SK-N-SH treated with all-trans-retinoic acid at 6 μM for 48 hours (cell line): ENCODE measurements at regions not wholly inside any gene's neighbourhood (a gene's known extent, or its start where the extent isn't known, plus 50 kb on each side); places are given as distances from the start of the nearest gene placed in this dataset.

Source experiments
- ATAC-seq: fragments of 200-7000 bp; cut with Tn5 transposase; 3 replicates; pipeline ENCODE4 v1.9.1; 2020; ENCODE audit warnings: mild to moderate bottlenecking, moderate library complexity
- BACH2 ChIP-seq: fragments of 250-450 bp; sonication (Bioruptor Pico); IDR thresholded peaks from 2 replicates; pipeline ENCODE4 v1.9.0; 2021; ENCODE audit warnings: mild to moderate bottlenecking, borderline replicate concordance
- CSDC2 ChIP-seq: fragments of 250-450 bp; sonication (Bioruptor Pico); IDR thresholded peaks from 2 replicates; pipeline ENCODE4 v1.5.0; 2020; ENCODE audit warnings: mild to moderate bottlenecking, moderate library complexity
- ESRRG ChIP-seq: fragments of 250-450 bp; sonication (Bioruptor Pico); IDR thresholded peaks from 2 replicates; pipeline ENCODE4 v1.6.1; 2021; ENCODE audit warnings: mild to moderate bottlenecking
- GLIS3 ChIP-seq: fragments of 250-450 bp; sonication (Bioruptor Pico); IDR thresholded peaks from 2 replicates; pipeline ENCODE4 v1.5.0; 2020; ENCODE audit warnings: mild to moderate bottlenecking, moderate library complexity
- ISL1 ChIP-seq: fragments of 250-450 bp; sonication (Bioruptor Pico); IDR thresholded peaks from 2 replicates; pipeline ENCODE4 v2.1.2; 2022; ENCODE audit warnings: mild to moderate bottlenecking, moderate library complexity
- OSR1 ChIP-seq: fragments of 250-450 bp; sonication (Bioruptor Pico); IDR thresholded peaks from 2 replicates; pipeline ENCODE4 v1.8.0; 2022; ENCODE audit warnings: moderate library complexity, mild to moderate bottlenecking, inconsistent platforms
- POU6F1 ChIP-seq: fragments of 250-450 bp; sonication (Bioruptor Pico); IDR thresholded peaks from 2 replicates; pipeline ENCODE4 v1.8.0; 2021; ENCODE audit warnings: low read depth, mild to moderate bottlenecking, moderate library complexity, borderline replicate concordance
- PPARA ChIP-seq: fragments of 250-450 bp; sonication (Bioruptor Pico); IDR thresholded peaks from 2 replicates; pipeline ENCODE4 v1.5.0; 2020; ENCODE audit warnings: mild to moderate bottlenecking, borderline replicate concordance
- RARB ChIP-seq: fragments of 250-450 bp; sonication (Bioruptor Pico); IDR thresholded peaks from 2 replicates; pipeline ENCODE4 v1.8.0; 2021; ENCODE audit warnings: mild to moderate bottlenecking, moderate library complexity
- SNAI2 ChIP-seq: fragments of 250-450 bp; sonication (Bioruptor Pico); IDR thresholded peaks from 2 replicates; pipeline ENCODE4 v1.5.0; 2020; ENCODE audit warnings: mild to moderate bottlenecking, moderate library complexity
- TOX ChIP-seq: fragments of 250-450 bp; sonication (Bioruptor Pico); IDR thresholded peaks from 2 replicates; pipeline ENCODE4 v1.8.0; 2021; ENCODE audit warnings: mild to moderate bottlenecking, moderate library complexity, borderline replicate concordance
- ZC3H10 ChIP-seq: fragments of 250-450 bp; sonication (Bioruptor Pico); IDR thresholded peaks from 2 replicates; pipeline ENCODE4 v1.5.1; 2021; ENCODE audit warnings: mild to moderate bottlenecking, moderate library complexity
- ZFP3 ChIP-seq: fragments of 250-450 bp; sonication (Bioruptor Pico); IDR thresholded peaks from 2 replicates; pipeline ENCODE4 v1.5.0; 2020; ENCODE audit warnings: mild to moderate bottlenecking, moderate library complexity
- ZNF70 ChIP-seq: fragments of 450-650 bp; formaldehyde crosslinking; IDR thresholded peaks from 2 replicates; pipeline ENCODE4 v1.5.0; 2020; ENCODE audit warnings: mild to moderate bottlenecking, moderate library complexity
- ZNF8 ChIP-seq: fragments of 450-650 bp; formaldehyde crosslinking; IDR thresholded peaks from 2 replicates; pipeline ENCODE4 v1.5.0; 2020; ENCODE audit warnings: mild to moderate bottlenecking, moderate library complexity
- TF ChIP-seq, protein P1 (sequence below): fragments of 250-450 bp; sonication (Bioruptor Pico); IDR thresholded peaks from 2 replicates; pipeline ENCODE4 v1.8.0; 2020; ENCODE audit warnings: mild to moderate bottlenecking, moderate library complexity, borderline replicate concordance
- TF ChIP-seq, protein P2 (sequence below): fragments of 250-450 bp; sonication (Bioruptor Pico); IDR thresholded peaks from 2 replicates; pipeline ENCODE4 v1.5.1; 2021; ENCODE audit warnings: mild to moderate bottlenecking, moderate library complexity
- TF ChIP-seq, protein P3 (sequence below): fragments of 250-450 bp; sonication (Bioruptor Pico); IDR thresholded peaks from 2 replicates; pipeline ENCODE4 v1.5.1; 2020; ENCODE audit warnings: low read depth, mild to moderate bottlenecking, moderate library complexity

DNA sequence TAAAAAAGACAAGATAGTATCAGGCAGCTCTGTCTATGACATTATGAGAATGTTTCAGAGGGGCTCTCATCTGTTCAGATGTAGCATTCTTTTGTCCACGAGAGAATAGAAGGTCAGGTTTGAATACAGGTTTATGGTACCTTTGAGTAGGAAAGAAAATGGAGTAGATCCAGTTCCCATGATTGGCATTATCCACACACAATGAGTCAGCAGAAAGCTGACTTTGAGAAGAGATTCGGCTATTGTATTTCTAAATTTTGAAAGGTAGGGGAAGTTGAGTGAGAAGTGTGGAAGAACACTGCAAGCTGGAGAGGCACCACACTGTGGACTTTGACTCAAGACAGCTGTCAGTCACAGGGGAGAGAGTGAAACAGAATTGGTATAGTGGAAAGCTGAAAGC, 135.4 kb downstream of the SYT10 start (continued):
- TF ChIP-seq OSR1 = no peak
- TF ChIP-seq, protein P1, sequence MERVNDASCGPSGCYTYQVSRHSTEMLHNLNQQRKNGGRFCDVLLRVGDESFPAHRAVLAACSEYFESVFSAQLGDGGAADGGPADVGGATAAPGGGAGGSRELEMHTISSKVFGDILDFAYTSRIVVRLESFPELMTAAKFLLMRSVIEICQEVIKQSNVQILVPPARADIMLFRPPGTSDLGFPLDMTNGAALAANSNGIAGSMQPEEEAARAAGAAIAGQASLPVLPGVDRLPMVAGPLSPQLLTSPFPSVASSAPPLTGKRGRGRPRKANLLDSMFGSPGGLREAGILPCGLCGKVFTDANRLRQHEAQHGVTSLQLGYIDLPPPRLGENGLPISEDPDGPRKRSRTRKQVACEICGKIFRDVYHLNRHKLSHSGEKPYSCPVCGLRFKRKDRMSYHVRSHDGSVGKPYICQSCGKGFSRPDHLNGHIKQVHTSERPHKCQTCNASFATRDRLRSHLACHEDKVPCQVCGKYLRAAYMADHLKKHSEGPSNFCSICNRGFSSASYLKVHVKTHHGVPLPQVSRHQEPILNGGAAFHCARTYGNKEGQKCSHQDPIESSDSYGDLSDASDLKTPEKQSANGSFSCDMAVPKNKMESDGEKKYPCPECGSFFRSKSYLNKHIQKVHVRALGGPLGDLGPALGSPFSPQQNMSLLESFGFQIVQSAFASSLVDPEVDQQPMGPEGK = no peak

GRCh38 chr12:33296529-33296928, 143.1 kb downstream of the SYT10 start:
- TF ChIP-seq, protein P2, sequence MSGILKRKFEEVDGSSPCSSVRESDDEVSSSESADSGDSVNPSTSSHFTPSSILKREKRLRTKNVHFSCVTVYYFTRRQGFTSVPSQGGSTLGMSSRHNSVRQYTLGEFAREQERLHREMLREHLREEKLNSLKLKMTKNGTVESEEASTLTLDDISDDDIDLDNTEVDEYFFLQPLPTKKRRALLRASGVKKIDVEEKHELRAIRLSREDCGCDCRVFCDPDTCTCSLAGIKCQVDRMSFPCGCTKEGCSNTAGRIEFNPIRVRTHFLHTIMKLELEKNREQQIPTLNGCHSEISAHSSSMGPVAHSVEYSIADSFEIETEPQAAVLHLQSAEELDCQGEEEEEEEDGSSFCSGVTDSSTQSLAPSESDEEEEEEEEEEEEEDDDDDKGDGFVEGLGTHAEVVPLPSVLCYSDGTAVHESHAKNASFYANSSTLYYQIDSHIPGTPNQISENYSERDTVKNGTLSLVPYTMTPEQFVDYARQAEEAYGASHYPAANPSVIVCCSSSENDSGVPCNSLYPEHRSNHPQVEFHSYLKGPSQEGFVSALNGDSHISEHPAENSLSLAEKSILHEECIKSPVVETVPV (CRISPR knock-in tag) = no peak
- TF ChIP-seq, protein P3, sequence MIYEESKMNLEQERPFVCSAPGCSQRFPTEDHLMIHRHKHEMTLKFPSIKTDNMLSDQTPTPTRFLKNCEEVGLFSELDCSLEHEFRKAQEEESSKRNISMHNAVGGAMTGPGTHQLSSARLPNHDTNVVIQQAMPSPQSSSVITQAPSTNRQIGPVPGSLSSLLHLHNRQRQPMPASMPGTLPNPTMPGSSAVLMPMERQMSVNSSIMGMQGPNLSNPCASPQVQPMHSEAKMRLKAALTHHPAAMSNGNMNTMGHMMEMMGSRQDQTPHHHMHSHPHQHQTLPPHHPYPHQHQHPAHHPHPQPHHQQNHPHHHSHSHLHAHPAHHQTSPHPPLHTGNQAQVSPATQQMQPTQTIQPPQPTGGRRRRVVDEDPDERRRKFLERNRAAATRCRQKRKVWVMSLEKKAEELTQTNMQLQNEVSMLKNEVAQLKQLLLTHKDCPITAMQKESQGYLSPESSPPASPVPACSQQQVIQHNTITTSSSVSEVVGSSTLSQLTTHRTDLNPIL (CRISPR knock-in tag) = no peak
- TF ChIP-seq BACH2 (CRISPR knock-in tag) (no peak), ZC3H10 (no peak), PPARA (no peak), ZNF70 (CRISPR knock-in tag) (no peak)
- no peak for ATAC-seq

- ATAC-seq = no peak
- TF ChIP-seq, protein P3 (CRISPR knock-in tag) = no peak
- TF ChIP-seq ISL1 (CRISPR knock-in tag) (no peak), BACH2 (CRISPR knock-in tag) (no peak), ZNF70 (CRISPR knock-in tag) (no peak), TOX (CRISPR knock-in tag) (no peak), ZNF8 (CRISPR knock-in tag) (no peak)
Measured at GRCh38 chr12:33290703-33291102, 148.9 kb downstream of the SYT10 start.

DNA sequence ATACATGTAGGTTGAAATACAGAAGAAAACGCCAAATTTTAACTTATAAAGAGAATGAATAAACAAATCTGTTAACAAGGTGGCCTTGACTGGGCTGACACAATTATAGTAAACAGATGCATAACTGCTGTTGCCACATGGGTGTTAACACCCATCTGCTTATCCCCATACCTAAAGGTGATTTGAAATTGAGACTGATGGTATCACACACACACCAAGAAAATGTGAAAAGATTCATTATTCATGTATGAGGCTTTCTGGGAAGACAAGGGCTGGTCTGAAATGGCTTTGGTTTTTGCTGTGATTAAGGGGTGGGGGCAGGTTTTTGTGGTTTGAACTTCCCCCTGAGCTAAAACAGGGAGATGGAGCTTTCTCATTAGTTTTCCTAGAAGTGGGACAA, 156.6 kb downstream of the SYT10 start:
- ATAC-seq = no peak
- TF ChIP-seq CSDC2 (CRISPR knock-in tag) (no peak), ISL1 (CRISPR knock-in tag) (no peak), ZFP3 (CRISPR knock-in tag) (no peak), ESRRG (CRISPR knock-in tag) (no peak), ZNF70 (CRISPR knock-in tag) (no peak), OSR1 (no peak), SNAI2 (no peak), ZC3H10 (no peak), POU6F1 (no peak)
- TF ChIP-seq, protein P2 (CRISPR knock-in tag) = no peak

DNA sequence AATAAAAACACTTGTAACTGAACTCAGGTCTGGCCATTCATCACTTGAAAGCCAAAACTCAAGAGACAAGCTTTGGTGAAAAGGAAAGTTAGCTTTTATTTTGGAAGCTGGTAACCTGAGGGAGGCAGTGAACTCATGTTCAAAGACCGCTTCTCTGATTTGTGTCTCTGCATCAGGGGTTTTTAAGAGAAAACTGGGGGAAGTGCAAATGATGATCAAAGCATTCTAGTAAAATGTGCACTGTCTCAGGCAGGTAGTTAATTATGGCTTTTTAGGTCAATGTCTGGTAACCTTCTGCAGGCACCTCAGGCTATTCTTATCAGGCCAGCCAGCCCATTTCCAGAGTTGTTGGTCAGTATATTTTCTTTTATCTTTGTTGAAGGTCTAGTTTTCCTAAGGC, 162.2 kb downstream of the SYT10 start:
- TF ChIP-seq TOX (CRISPR knock-in tag) (no peak), GLIS3 (CRISPR knock-in tag) (no peak), SNAI2 (no peak), RARB (CRISPR knock-in tag) (no peak), ZNF70 (CRISPR knock-in tag) (no peak), ZFP3 (CRISPR knock-in tag) (no peak)
- TF ChIP-seq, protein P2 (CRISPR knock-in tag) = no peak
- TF ChIP-seq, all 23 proteins: peak for 0
- no peak for ATAC-seq
